Transverse colon (tissue), 4 donors: ENCODE measurements at regions not wholly inside any gene's neighbourhood (a gene's known extent, or its start where the extent isn't known, plus 50 kb on each side); places are given as distances from the start of the nearest gene placed in this dataset.

Source experiments
- DNase-seq: peaks from one replicate; pipeline ENCODE4 v3.0.0-alpha.2; 2019
- H3K27ac ChIP-seq, 4 donors: fragments of 200-600 bp; sonication (generic); 2 replicates each; pipeline ENCODE4 v1.5.1; 2016 to 2018; ENCODE audit warnings: inconsistent platforms in 4 of 4
- H3K27me3 ChIP-seq: fragments of 200-600 bp; sonication (generic); 2 replicates; pipeline ENCODE4 v1.5.1; 2017; ENCODE audit warnings: inconsistent platforms
- H3K36me3 ChIP-seq, 4 donors: fragments of 200-600 bp; sonication (generic); 2 replicates each; pipeline ENCODE4 v1.5.1; 2017 to 2019; ENCODE audit warnings: inconsistent platforms in 4 of 4
- H3K4me1 ChIP-seq, 4 donors: fragments of 200-600 bp; sonication (generic); 2 replicates each; pipeline ENCODE4 v1.5.1; 2017 to 2020; ENCODE audit warnings: inconsistent platforms in 4 of 4
- H3K4me3 ChIP-seq, 4 donors: fragments of 200-600 bp; sonication (generic); 1 replicate in 1 of 4; 2 replicates in 3 of 4; pipeline versions ENCODE4 v1.5.1 to v1.6.1; 2017 to 2019; ENCODE audit warnings: inconsistent platforms in 4 of 4
- H3K9me3 ChIP-seq, 2 donors: fragments of 200-600 bp; sonication (generic); 2 replicates each; pipeline ENCODE4 v1.5.1; 2017 to 2019; ENCODE audit warnings: inconsistent platforms in 2 of 2
- CTCF ChIP-seq, 5 experiments: fragments of 200-600 bp in 3 of 5; fragments of 450-650 bp in 2 of 5; sonication (generic) in 3 of 5; IDR thresholded peaks; 1 replicate in 2 of 5; 2 replicates in 3 of 5; pipeline ENCODE4 v1.5.1; 2016 to 2017; ENCODE audit warnings: antibody characterized with exemption in 5 of 5, inconsistent platforms in 3 of 5, mild to moderate bottlenecking in 2 of 5, moderate library complexity in 1 of 5
- EP300 ChIP-seq: sonication (generic); formaldehyde crosslinking; IDR thresholded peaks from one replicate; pipeline ENCODE4 v1.6.1; 2017; ENCODE audit warnings: antibody characterized with exemption, low read depth
- POLR2A ChIP-seq: fragments of 450-650 bp; IDR thresholded peaks from one replicate; pipeline ENCODE4 v1.6.1; 2016; ENCODE audit warnings: antibody characterized with exemption, mild to moderate bottlenecking, moderate library complexity
- POLR2AphosphoS5 ChIP-seq, 3 donors: sonication (generic); formaldehyde crosslinking; IDR thresholded peaks; one replicate each; pipeline ENCODE4 v1.6.1; 2016; ENCODE audit warnings: antibody characterized with exemption in 3 of 3
- WGBS, 2 donors: methylation state at CpG; one replicate each; pipeline ENCODE4 v1.1.5; 2018; ENCODE audit warnings: low coverage in 1 of 2; 5-methylcytosine and 5-hydroxymethylcytosine counted together
- in situ Hi-C, 4 donors: fragments of 200-750 bp; cut with MboI; loops; one replicate each; pipeline versions ENCODE4 v1.15.0 to v1.15.1; 2017; ENCODE audit warnings: low sequenced_read_pairs in 3 of 4, low pct_ligation_motif_present in 1 of 4, low pct_unique_long_range_greater_than_20kb in 1 of 4
- intact Hi-C: fragments of 100-400 bp; cut with DNase I; formaldehyde crosslinking; loops from one replicate; pipeline ENCODE4 v1.15.1; 2023; ENCODE audit warnings: low total_unique reads

GRCh38 chr18:29351171-29351570, 1174.2 kb upstream of the CDH2 start:
- H3K27ac ChIP-seq: no peak overlapping the region
- DNase-seq: no peak

GRCh38 chr18:29328932-29329331, 1152.0 kb upstream of the CDH2 start:
- no peak overlapping the region for H3K4me3 ChIP-seq
- in situ Hi-C loops (no loop called here), intact Hi-C loops (no loop called here)
- WGBS, 2 donors: 54 to 58% methylated on average over 2 of the region's 2 CpGs
- no peak overlapping the region for H3K27ac ChIP-seq
- H3K36me3 ChIP-seq: no peaks in the 10 kb centered on the region
- no peaks in the 10 kb centered on the region for H3K4me1 ChIP-seq
- H3K27me3 ChIP-seq: no peaks in the 10 kb centered on the region
- DNase-seq: no peak
- H3K9me3 ChIP-seq: peaks cover 0 to 16% of the 10 kb centered on the region in 2 donors
- no peak for TF ChIP-seq POLR2A
- TF ChIP-seq EP300: no peak
- no peak for TF ChIP-seq CTCF (IDR thresholded peaks at IDR 0.05)
- no peak for TF ChIP-seq POLR2AphosphoS5 (IDR thresholded peaks at IDR 0.05)

More at GRCh38 chr18:29351171-29351570, 1174.2 kb upstream of the CDH2 start:
- in situ Hi-C loops (no loop called here), intact Hi-C loops (no loop called here)
- no peaks in the 10 kb centered on the region for H3K27me3 ChIP-seq
- no peak for TF ChIP-seq POLR2AphosphoS5 (IDR thresholded peaks at IDR 0.05)
- H3K9me3 ChIP-seq: peaks cover 0 to 6% of the 10 kb centered on the region in 2 donors
- WGBS, 2 donors: 93 to 100% methylated on average over 1 of the region's 1 CpG
- no peaks in the 10 kb centered on the region for H3K4me1 ChIP-seq
- H3K36me3 ChIP-seq: no peaks in the 10 kb centered on the region
- H3K4me3 ChIP-seq: no peak overlapping the region

- Histone ChIP-seq H3K4me3 (no peak overlapping the region), H3K36me3 (no peaks in the 10 kb centered on the region), H3K9me3 (peaks cover 0 to 16% of the 10 kb centered on the region in 2 donors), H3K27me3 (no peaks in the 10 kb centered on the region), H3K27ac (no peak overlapping the region), H3K4me1 (no peaks in the 10 kb centered on the region)
- intact Hi-C loops (no loop called here), in situ Hi-C loops (no loop called here)
- DNase-seq: no peak
- 53 to 56% methylated on average over 2 of the region's 2 CpGs for WGBS, 2 donors
- no peak for TF ChIP-seq CTCF (IDR thresholded peaks at IDR 0.05)
- no peak for TF ChIP-seq POLR2AphosphoS5 (IDR thresholded peaks at IDR 0.05)
- TF ChIP-seq POLR2A: no peak
- no peak for TF ChIP-seq EP300
Measured at GRCh38 chr18:29326214-29326613, 1149.3 kb upstream of the CDH2 start.

GRCh38 chr18:29321561-29321960, 1144.6 kb upstream of the CDH2 start:
- intact Hi-C loops: no loop called here
- no peaks in the 10 kb centered on the region for H3K9me3 ChIP-seq
- no peak for TF ChIP-seq POLR2AphosphoS5 (IDR thresholded peaks at IDR 0.05)
- no peak for TF ChIP-seq CTCF (IDR thresholded peaks at IDR 0.05)
- no peak for TF ChIP-seq POLR2A
- TF ChIP-seq EP300: no peak
- no peak overlapping the region for H3K27ac ChIP-seq
- in situ Hi-C loops: no loop called here
- no peaks in the 10 kb centered on the region for H3K36me3 ChIP-seq
- no peak for DNase-seq
- no peaks in the 10 kb centered on the region for H3K4me1 ChIP-seq
- H3K27me3 ChIP-seq: no peaks in the 10 kb centered on the region
- no peak overlapping the region for H3K4me3 ChIP-seq
- 62 to 64% methylated on average over 1 of the region's 1 CpG for WGBS, 2 donors

DNA sequence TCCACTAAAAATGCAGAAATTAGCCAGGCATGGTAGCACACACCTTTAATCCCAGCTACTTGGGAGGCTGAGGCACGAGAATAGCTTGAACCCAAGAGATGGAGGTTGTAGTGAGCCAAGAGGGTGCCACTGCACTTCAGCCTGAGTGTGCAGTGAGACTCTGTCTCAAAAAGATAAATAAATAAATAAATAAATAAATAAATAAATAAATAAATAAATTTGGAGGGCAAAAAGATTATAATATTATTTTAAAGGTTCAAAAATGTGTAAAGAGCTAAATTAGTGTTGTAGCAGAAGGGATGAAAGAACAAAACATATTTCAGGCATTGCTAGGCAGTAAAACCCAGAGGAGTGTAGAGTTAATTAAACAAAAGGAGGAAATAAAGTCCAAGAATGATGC, 1136.4 kb upstream of the CDH2 start:
- 67 to 70% methylated on average over 1 of the region's 1 CpG for WGBS, 2 donors
- no peak overlapping the region for H3K4me3 ChIP-seq
- H3K27ac ChIP-seq: no peak overlapping the region
- no peaks in the 10 kb centered on the region for H3K9me3 ChIP-seq
- no peaks in the 10 kb centered on the region for H3K4me1 ChIP-seq
- H3K27me3 ChIP-seq: no peaks in the 10 kb centered on the region
- intact Hi-C loops (no loop called here), in situ Hi-C loops (no loop called here)
- no peaks in the 10 kb centered on the region for H3K36me3 ChIP-seq
- TF ChIP-seq CTCF (IDR thresholded peaks at IDR 0.05): no peak
- no peak for TF ChIP-seq POLR2AphosphoS5 (IDR thresholded peaks at IDR 0.05)
- no peak for TF ChIP-seq POLR2A
- TF ChIP-seq EP300: no peak
- DNase-seq: no peak
